Activated CD4-positive, alpha-beta T cell treated with anti-CD3 and anti-CD28 coated beads, Interleukin-10, Interleukin-2, amounts not matched to agents 100 ng/mL and 50 ng/mL, durations not matched to agents 16 hours and 8 hours (primary cell): ENCODE measurements at regions not wholly inside any gene's neighbourhood (a gene's known extent, or its start where the extent isn't known, plus 50 kb on each side); places are given as distances from the start of the nearest gene placed in this dataset.

ENCODE experiments used
- DNase-seq: peaks from one replicate; pipeline ENCODE4 v3.0.0-alpha.2; 2020

GRCh38 chr13:75038393-75039113 is 443.4 kb downstream of the TBC1D4 start:
- DNase-seq: no peak

GRCh38 chr13:75025956-75026355 is 456.0 kb downstream of the TBC1D4 start:
- no peak for DNase-seq

- no peak for DNase-seq
These were observed 457.4 kb downstream of the TBC1D4 start for GRCh38 chr13:75024602-75025001.

- no peak for DNase-seq
These were observed 458.4 kb downstream of the TBC1D4 start for GRCh38 chr13:75023609-75024008.

- DNase-seq: no peak
These were observed 460.8 kb downstream of the TBC1D4 start for GRCh38 chr13:75021151-75021550.

- DNase-seq: no peak
These were observed 465.7 kb downstream of the TBC1D4 start for GRCh38 chr13:75016225-75016624.

- DNase-seq: no peak
These were observed 468.2 kb downstream of the TBC1D4 start for GRCh38 chr13:75013818-75014217.

GRCh38 chr13:75010941-75011340 is 471.0 kb downstream of the TBC1D4 start:
- no peak for DNase-seq

GRCh38 chr13:75008926-75009325 is 473.0 kb downstream of the TBC1D4 start:
- no peak for DNase-seq

GRCh38 chr13:74990992-74991391 is 491.0 kb downstream of the TBC1D4 start:
- DNase-seq: no peak

GRCh38 chr13:74987124-74987690 is 494.8 kb downstream of the TBC1D4 start:
- DNase-seq: no peak

- no peak for DNase-seq
These were observed 495.4 kb downstream of the TBC1D4 start for GRCh38 chr13:74986609-74987008.

GRCh38 chr13:74979703-74980102 is 502.3 kb downstream of the TBC1D4 start:
- no peak for DNase-seq

- DNase-seq: no peak
These were observed 503.4 kb downstream of the TBC1D4 start for GRCh38 chr13:74978591-74978990.

GRCh38 chr13:74977498-74977897 is 504.5 kb downstream of the TBC1D4 start:
- DNase-seq: no peak

- DNase-seq: no peak
These were observed 506.9 kb downstream of the TBC1D4 start for GRCh38 chr13:74975111-74975510.

GRCh38 chr13:74973935-74974879 is 507.8 kb downstream of the TBC1D4 start:
- no peak for DNase-seq

- DNase-seq: no peak
These were observed 512.5 kb downstream of the TBC1D4 start for GRCh38 chr13:74969419-74969818.

GRCh38 chr13:74966814-74967424 is 515.0 kb downstream of the TBC1D4 start:
- no peak for DNase-seq

GRCh38 chr13:74966275-74966674 is 515.7 kb downstream of the TBC1D4 start:
- DNase-seq: no peak

GRCh38 chr13:74945637-74946036 is 536.3 kb downstream of the TBC1D4 start:
- no peak for DNase-seq

- DNase-seq: no peak
These were observed 550.1 kb downstream of the TBC1D4 start for GRCh38 chr13:74931698-74932433.
